HuH-7.5 (cell line): ENCODE measurements at regions not wholly inside any gene's neighbourhood (a gene's known extent, or its start where the extent isn't known, plus 50 kb on each side); places are given as distances from the start of the nearest gene placed in this dataset.
"Not testable (repeated sequence)": the region's sequence is repeated elsewhere in the genome, so short reads cannot be mapped to it uniquely, and the experiment has no call there.

Experiments
- DNase-seq: peaks from one replicate; pipeline ENCODE4 v3.0.0; 2011; ENCODE audit warnings: low spot score

DNA sequence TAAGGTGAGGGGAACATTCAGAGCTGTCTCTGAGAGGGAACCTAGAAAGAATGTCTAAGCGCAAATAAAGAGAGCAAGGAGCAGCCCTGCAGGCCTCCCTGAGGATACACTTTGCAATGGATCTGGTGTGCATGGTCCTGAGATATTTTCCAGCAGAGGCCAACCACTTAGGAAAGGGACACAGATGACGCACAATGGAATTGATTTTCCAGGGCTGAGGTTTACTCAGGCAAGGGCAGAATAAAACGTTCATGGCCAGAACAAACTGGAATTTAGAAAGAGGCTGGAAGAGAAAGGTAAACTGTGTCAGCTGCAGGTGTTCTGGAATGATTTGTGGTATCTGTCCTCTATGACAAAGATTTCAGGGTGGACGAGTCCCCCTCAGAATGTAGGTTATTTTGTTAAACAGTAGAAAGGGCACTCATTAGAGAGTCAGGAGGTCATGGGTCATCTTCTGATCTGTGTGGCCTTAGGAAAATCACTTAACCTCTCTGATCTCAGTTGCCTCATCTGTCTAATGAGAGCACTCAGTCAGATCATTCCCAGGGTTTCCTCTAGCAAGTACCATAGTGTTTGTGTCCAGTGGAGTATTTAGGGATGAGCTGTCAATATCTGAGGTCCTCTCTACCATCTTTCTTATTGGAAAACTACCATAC is 61.8 kb upstream of the PGBD5 start:
- no peak for DNase-seq

DNA sequence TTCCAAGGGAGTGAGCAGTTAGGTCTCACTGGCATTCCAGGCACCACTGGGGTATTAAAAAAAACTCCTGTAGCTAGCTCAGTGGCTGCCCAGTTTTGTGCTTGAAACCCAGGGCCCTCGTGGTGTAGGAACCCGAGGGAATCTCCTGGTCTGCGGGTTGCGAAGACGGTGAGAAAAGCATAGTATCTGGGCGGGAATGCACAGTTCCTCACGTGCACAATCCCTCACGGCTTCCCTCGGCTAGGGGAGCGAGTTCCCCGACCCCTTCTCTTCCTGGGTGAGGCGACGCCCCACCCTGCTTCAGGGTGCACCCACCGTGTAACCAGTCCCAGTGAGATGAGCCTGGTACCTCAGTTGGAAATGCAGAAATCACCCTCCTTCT is 50.5 kb upstream of the PGBD5 start:
- DNase-seq, result no peak

DNA sequence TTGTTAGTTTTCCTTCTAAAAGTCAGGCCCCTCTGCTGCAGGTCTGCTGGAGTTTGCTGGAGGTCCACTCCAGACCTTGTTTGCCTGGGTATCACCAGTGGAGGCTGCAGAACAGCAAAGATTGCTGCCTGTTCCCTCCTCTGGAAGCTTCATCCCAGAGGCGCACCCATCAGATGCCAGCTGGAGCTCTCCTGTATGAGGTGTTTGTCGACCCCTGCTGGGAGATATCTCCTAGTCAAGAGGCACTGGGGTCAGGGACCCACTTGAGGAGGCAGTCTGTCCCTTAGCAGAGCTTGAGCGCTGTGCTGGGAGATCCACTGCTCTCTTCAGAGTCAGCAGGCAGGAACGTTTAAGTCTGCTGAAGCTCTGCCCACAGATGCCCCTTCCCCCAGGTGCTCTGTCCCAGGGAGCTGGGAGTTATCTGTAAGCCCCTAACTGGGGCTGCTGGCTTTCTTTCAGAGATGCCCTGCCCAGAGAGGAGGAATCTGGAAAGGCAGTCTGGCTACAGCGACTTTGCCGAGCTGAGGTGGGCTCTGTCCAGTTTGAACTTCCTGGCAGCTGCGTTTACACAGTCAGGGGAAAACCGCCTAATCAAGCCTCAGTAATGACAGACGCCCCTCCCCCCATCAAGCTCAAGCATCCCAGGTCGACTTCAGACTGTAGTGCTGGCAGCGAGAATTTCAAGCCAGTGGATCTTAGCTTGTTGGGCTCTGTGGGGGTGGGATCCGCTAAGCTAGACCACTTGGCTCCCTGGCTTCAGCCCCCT is 49.9 kb upstream of the PGBD5 start:
- DNase-seq, result not testable (repeated sequence)
